Hepatocyte (in vitro differentiated cells): ENCODE measurements at regions not wholly inside any gene's neighbourhood (a gene's known extent, or its start where the extent isn't known, plus 50 kb on each side); places are given as distances from the start of the nearest gene placed in this dataset.

Experiments
- DNase-seq: peaks from one replicate; pipeline ENCODE4 v3.0.0-alpha.2; 2016; ENCODE audit warnings: low spot score
- H2AFZ ChIP-seq: fragments of 200-600 bp; sonication (generic); 2 replicates; pipeline ENCODE4 v1.6.0; 2016; ENCODE audit warnings: antibody characterized with exemption, mild to moderate bottlenecking
- H3K27ac ChIP-seq: fragments of 200-600 bp; sonication (generic); 2 replicates; pipeline ENCODE4 v1.5.1; 2016; ENCODE audit warnings: mild to moderate bottlenecking
- H3K27me3 ChIP-seq: fragments of 200-600 bp; sonication (generic); 2 replicates; pipeline ENCODE4 v1.6.1; 2016
- H3K36me3 ChIP-seq: fragments of 200-600 bp; sonication (generic); replicated peaks from 2 replicates; pipeline ENCODE4 v1.5.1; 2016; ENCODE audit warnings: low read depth; ENCODE audit not compliant: insufficient read depth
- H3K4me1 ChIP-seq: fragments of 200-600 bp; sonication (generic); 2 replicates; pipeline ENCODE4 v1.5.1; 2016; ENCODE audit warnings: mild to moderate bottlenecking, moderate library complexity; ENCODE audit not compliant: insufficient read depth
- H3K4me2 ChIP-seq: fragments of 200-600 bp; sonication (generic); 2 replicates; pipeline ENCODE4 v1.6.0; 2016
- H3K4me3 ChIP-seq: fragments of 200-600 bp; sonication (generic); 2 replicates; pipeline ENCODE4 v1.5.1; 2016; ENCODE audit warnings: mild to moderate bottlenecking
- H3K79me2 ChIP-seq: fragments of 200-600 bp; sonication (generic); 2 replicates; pipeline ENCODE4 v1.6.0; 2017; ENCODE audit warnings: mild to moderate bottlenecking
- H3K9me2 ChIP-seq: fragments of 200-600 bp; sonication (generic); replicated peaks from 2 replicates; pipeline ENCODE4 v1.6.0; 2017; ENCODE audit warnings: mild to moderate bottlenecking; ENCODE audit not compliant: insufficient read depth
- H3K9me3 ChIP-seq: fragments of 200-600 bp; sonication (generic); 2 replicates; pipeline ENCODE4 v1.5.1; 2016; ENCODE audit warnings: low read depth, mild to moderate bottlenecking
- H4K20me1 ChIP-seq: fragments of 200-600 bp; sonication (generic); 2 replicates; pipeline ENCODE4 v1.6.0; 2016; ENCODE audit warnings: mild to moderate bottlenecking; ENCODE audit not compliant: insufficient read depth, poor library complexity, severe bottlenecking
- CTCF ChIP-seq: fragments of 200-600 bp; sonication (generic); IDR thresholded peaks from 2 replicates; pipeline ENCODE4 v1.5.1; 2016; ENCODE audit warnings: antibody characterized with exemption, mild to moderate bottlenecking; ENCODE audit not compliant: poor library complexity
- EZH2 ChIP-seq: fragments of 200-600 bp; sonication (generic); IDR thresholded peaks from 2 replicates; pipeline ENCODE4 v1.6.1; 2016; ENCODE audit warnings: antibody characterized with exemption, mild to moderate bottlenecking, borderline replicate concordance
- EZH2phosphoT487 ChIP-seq: fragments of 200-600 bp; sonication (generic); IDR thresholded peaks from one replicate; pipeline ENCODE4 v1.6.1; 2018; ENCODE audit warnings: antibody characterized with exemption, mild to moderate bottlenecking, low read depth, moderate library complexity; ENCODE audit not compliant: unreplicated experiment, severe bottlenecking
- WGBS: methylation state at CpG from one replicate; pipeline ENCODE4 v1.1.6; 2016; ENCODE audit warnings: low lambda C conversion rate; ENCODE audit errors: missing lambda C conversion rate; 5-methylcytosine and 5-hydroxymethylcytosine counted together

GRCh38 chr2:145341536-145341935 lies 821.6 kb upstream of the ZEB2 start:
- H2AFZ ChIP-seq = no peak overlapping the region
- H3K9me3 ChIP-seq = no peaks in the 10 kb centered on the region
- H4K20me1 ChIP-seq = no peaks in the 10 kb centered on the region
- H3K27me3 ChIP-seq = no peaks in the 10 kb centered on the region
- H3K36me3 ChIP-seq = no peaks in the 10 kb centered on the region
- no peak overlapping the region for H3K4me3 ChIP-seq
- TF ChIP-seq EZH2phosphoT487 = no peak
- no peak for TF ChIP-seq EZH2
- TF ChIP-seq CTCF = no peak
- H3K4me2 ChIP-seq = no peak overlapping the region
- DNase-seq = no peak
- H3K27ac ChIP-seq = no peak overlapping the region
- WGBS = 89% methylated on average over 2 of the region's 2 CpGs
- no peaks in the 10 kb centered on the region for H3K79me2 ChIP-seq
- H3K4me1 ChIP-seq = no peaks in the 10 kb centered on the region
- no peaks in the 10 kb centered on the region for H3K9me2 ChIP-seq

DNA sequence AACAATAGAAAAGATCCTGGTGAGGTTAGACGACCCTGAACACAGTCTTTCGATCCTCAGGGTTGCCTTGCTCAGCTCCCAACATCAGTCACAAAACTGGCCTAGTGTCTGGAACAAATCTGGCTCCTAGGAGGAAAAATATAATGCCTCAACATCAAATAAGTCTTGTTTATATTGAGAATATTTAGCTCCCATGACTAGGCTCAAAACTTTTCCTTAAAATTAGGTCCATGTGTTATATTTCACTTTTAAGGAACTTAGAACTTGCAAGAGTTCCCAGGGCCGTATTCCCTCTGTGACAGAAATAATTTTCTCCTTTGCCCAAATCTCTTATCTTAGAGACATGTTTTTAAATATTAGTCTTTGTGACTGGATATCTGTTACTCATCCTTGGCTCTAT lies 819.7 kb upstream of the ZEB2 start:
- DNase-seq = no peak
- no peaks in the 10 kb centered on the region for H3K4me1 ChIP-seq
- H3K27me3 ChIP-seq = no peaks in the 10 kb centered on the region
- H2AFZ ChIP-seq = no peak overlapping the region
- no peak overlapping the region for H3K4me3 ChIP-seq
- no peak overlapping the region for H3K4me2 ChIP-seq
- no peaks in the 10 kb centered on the region for H3K9me2 ChIP-seq
- TF ChIP-seq EZH2 = no peak
- no peak for TF ChIP-seq CTCF
- no peak for TF ChIP-seq EZH2phosphoT487
- no peaks in the 10 kb centered on the region for H3K9me3 ChIP-seq
- no peaks in the 10 kb centered on the region for H3K79me2 ChIP-seq
- no peaks in the 10 kb centered on the region for H3K36me3 ChIP-seq
- H3K27ac ChIP-seq = no peak overlapping the region
- H4K20me1 ChIP-seq = no peaks in the 10 kb centered on the region
- 70% methylated on average over 3 of the region's 3 CpGs for WGBS

GRCh38 chr2:145332210-145332898 lies 812.4 kb upstream of the ZEB2 start:
- no peaks in the 10 kb centered on the region for H3K79me2 ChIP-seq
- H3K4me3 ChIP-seq = no peak overlapping the region
- WGBS = 86% methylated on average over 7 of the region's 7 CpGs
- DNase-seq = no peak
- no peaks in the 10 kb centered on the region for H3K9me3 ChIP-seq
- H2AFZ ChIP-seq = no peak overlapping the region
- TF ChIP-seq EZH2 (no peak), CTCF (no peak), EZH2phosphoT487 (no peak)
- H3K27me3 ChIP-seq = no peaks in the 10 kb centered on the region
- H3K4me1 ChIP-seq = no peaks in the 10 kb centered on the region
- H3K4me2 ChIP-seq = no peak overlapping the region
- H3K9me2 ChIP-seq = no peaks in the 10 kb centered on the region
- no peaks in the 10 kb centered on the region for H3K36me3 ChIP-seq
- H3K27ac ChIP-seq = no peak overlapping the region
- H4K20me1 ChIP-seq = no peaks in the 10 kb centered on the region

DNA sequence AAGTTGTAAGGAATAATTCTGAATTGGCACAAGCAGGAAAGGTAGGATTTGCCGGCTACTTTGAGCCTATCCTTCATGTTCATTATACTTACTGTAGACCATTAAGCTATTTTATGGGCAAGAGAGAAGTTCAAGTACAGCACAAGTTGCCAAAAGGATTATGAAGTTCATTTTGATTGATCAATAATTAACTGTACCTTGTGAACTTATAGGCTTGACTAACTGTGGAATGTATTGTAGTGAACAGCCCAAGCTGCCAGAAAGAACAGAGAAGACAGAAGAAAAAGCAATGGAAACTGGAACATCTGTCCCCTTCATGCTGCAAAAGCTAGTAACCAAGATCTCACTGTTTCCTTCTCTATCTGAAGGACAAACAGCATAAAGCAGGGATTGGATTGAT lies 810.1 kb upstream of the ZEB2 start:
- DNase-seq = no peak
- no peaks in the 10 kb centered on the region for H3K4me1 ChIP-seq
- H3K79me2 ChIP-seq = no peaks in the 10 kb centered on the region
- TF ChIP-seq CTCF (no peak), EZH2phosphoT487 (no peak), EZH2 (no peak)
- H3K27me3 ChIP-seq = no peaks in the 10 kb centered on the region
- H3K9me3 ChIP-seq = no peaks in the 10 kb centered on the region
- H4K20me1 ChIP-seq = no peaks in the 10 kb centered on the region
- WGBS = 96% methylated on average over 1 of the region's 1 CpG
- H3K4me2 ChIP-seq = no peak overlapping the region
- no peak overlapping the region for H3K27ac ChIP-seq
- no peaks in the 10 kb centered on the region for H3K36me3 ChIP-seq
- no peak overlapping the region for H2AFZ ChIP-seq
- no peak overlapping the region for H3K4me3 ChIP-seq
- H3K9me2 ChIP-seq = no peaks in the 10 kb centered on the region
